ENCODE measurements at regions not wholly inside any gene's neighbourhood (a gene's known extent, or its start where the extent isn't known, plus 50 kb on each side); places are given as distances from the start of the nearest gene placed in this dataset.

DNA sequence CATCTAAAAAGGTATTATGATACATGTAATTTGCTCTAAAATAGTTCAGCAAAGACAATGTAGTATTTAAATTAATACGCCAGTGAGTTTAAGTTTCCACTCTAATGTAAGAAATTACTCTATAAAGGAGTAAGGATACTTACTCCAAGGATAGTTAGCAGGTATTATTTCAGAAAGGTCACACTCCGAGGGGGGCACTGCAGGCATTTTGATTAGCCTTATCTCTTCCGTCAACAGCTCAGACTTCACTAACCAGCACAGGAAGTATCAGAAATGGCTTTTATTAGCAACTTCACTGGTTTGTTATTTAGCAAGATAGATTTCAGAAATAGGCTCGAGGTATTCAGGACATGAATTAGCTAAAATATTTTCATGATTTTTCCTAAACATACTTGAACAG, 127.0 kb downstream of the COX18 start:
- Histone ChIP-seq H3K4me1 (ENCODE audit: control insufficient read depth in 1 of 2, insufficient read depth in 2 of 2, low read length in 2 of 2) (no peaks in the 10 kb centered on the region), H3K9me3 (ENCODE audit: control insufficient read depth in 1 of 2, insufficient read depth in 1 of 2, low read depth in 1 of 2, low read length in 2 of 2) (no peaks in the 10 kb centered on the region), H3K9ac (ENCODE audit: low read length) (no peak overlapping the region), H3K36me3 (ENCODE audit: control insufficient read depth in 1 of 2, insufficient read depth in 2 of 2, low read length in 2 of 2) (no peaks in the 10 kb centered on the region), H2AFZ (ENCODE audit: low read depth, low read length, poor library complexity, severe bottlenecking) (no peak overlapping the region), H3K4me3 (replicated peaks in 1 of 2; ENCODE audit: low read depth in 1 of 2, low read length in 2 of 2) (no peak overlapping the region), H3K4me2 (ENCODE audit: low read length) (no peak overlapping the region), H3K9me2 (ENCODE audit: insufficient read depth) (no peaks in the 10 kb centered on the region), H3K27me3 (ENCODE audit: insufficient read depth, low read length) (0 out of 2 replicates have a peak, but pooled peaks cover 4% of the 10 kb centered on the region), H4K20me1 (ENCODE audit: insufficient read depth) (no peaks in the 10 kb centered on the region), H3K27ac (ENCODE audit: low read depth, low read length) (no peak overlapping the region), H3K79me2 (ENCODE audit: insufficient read depth, low read length) (no peaks in the 10 kb centered on the region)
- RAD21 ChIA-PET (ENCODE audit: low non-redundant PET in 1 of 2, low total read pairs in 2 of 2, uncharacterized antibody in 2 of 2, unreplicated experiment in 2 of 2), result no interaction called here
- no TSS peak for BruUV-seq (replicated peaks)
- intact Hi-C loops (cut with micrococcal nuclease), result no loop called here
- DNase-seq (ENCODE audit: low read depth, low spot score) (no peak), ATAC-seq (no peak)
- TF ChIP-seq, protein P1, sequence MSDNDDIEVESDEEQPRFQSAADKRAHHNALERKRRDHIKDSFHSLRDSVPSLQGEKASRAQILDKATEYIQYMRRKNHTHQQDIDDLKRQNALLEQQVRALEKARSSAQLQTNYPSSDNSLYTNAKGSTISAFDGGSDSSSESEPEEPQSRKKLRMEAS (IDR thresholded peaks at IDR 0.05), result no peak
- no peak for TF ChIP-seq ATF3 (IDR thresholded peaks at IDR 0.05)
- TF ChIP-seq CEBPB (IDR thresholded peaks at IDR 0.05; ENCODE audit: low read depth), result no peak
- no peak for TF ChIP-seq REST (IDR thresholded peaks at IDR 0.05; ENCODE audit: low read depth)
- TF ChIP-seq POLR2A (IDR thresholded peaks at IDR 0.05; ENCODE audit: borderline replicate concordance, extremely low read depth, insufficient read depth, insufficient read length), result no peak
- no peak for TF ChIP-seq EZH2 (IDR thresholded peaks at IDR 0.05)
- TF ChIP-seq RAD21 (IDR thresholded peaks at IDR 0.05; ENCODE audit: low read depth), result no peak
- no peak for TF ChIP-seq POLR2AphosphoS5 (IDR thresholded peaks at IDR 0.05; ENCODE audit: low read depth, low read length)
- CTCF ChIA-PET, result no interaction called here
- POLR2A ChIA-PET, result no interaction called here

All from HCT116 (cell line).